ENCODE measurements at regions not wholly inside any gene's neighbourhood (a gene's known extent, or its start where the extent isn't known, plus 50 kb on each side); places are given as distances from the start of the nearest gene placed in this dataset.

GRCh38 chr13:29993716-29994488 is 143.5 kb upstream of the UBL3 start:
- no peak for FAIRE-seq

DNA sequence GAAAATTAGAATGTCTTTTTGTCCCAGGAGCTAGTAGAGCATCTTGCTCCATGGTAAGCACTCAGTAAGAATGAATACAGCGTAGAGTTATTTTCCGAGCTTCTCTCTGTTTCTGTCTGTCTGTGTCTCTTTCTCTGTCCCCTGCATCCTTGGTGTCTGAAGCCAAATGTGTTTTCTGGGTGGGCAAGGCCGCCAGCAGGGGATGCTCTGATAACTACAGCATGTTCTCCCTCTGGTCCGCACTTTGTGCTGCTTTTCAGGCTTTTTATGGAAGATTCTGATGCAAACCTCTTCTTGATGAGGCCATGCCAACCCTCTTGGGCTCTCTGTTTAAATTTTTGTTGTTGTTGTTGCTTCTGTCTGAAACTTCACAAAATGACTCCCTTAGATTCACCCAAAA is 142.8 kb upstream of the UBL3 start:
- no peak for FAIRE-seq

DNA sequence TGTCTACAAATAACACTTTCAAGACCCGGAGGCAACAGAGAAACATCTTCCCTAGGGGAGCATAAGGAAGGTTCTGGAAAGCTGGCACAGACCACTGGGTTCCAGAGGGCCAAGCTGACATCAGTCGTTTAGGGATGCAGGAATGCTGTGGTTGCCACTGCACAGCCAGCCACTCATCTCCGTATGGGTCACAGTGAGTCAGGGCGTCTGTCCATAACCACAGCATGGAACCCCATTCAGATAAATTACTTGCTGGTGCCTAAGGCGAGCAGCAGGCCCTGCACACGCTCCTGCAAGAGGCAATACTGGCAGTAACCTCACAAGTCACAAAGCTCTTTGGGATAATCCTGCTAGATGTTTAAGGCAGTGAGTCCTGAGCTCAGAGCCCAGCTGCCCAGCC is 140.9 kb upstream of the UBL3 start:
- FAIRE-seq, result no peak

DNA sequence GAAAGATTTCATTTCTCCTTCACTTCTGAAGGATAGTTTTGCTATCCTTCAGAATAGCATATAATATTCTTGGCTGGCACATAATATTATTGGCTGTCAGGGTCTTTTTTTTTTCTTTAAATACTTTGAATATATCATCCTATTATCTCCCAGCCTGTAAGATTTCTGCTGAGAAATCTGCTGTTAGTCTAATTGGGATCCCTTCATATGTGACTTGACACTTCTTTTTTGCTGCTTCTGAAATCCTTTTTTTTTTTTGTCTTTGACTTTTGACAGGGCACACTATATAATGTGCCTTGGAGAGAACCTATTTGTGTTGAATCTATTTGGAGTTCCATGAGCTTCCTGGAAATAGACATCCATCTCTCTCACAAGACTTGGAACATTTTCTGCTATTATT is 136.9 kb upstream of the UBL3 start:
- FAIRE-seq, result no peak

DNA sequence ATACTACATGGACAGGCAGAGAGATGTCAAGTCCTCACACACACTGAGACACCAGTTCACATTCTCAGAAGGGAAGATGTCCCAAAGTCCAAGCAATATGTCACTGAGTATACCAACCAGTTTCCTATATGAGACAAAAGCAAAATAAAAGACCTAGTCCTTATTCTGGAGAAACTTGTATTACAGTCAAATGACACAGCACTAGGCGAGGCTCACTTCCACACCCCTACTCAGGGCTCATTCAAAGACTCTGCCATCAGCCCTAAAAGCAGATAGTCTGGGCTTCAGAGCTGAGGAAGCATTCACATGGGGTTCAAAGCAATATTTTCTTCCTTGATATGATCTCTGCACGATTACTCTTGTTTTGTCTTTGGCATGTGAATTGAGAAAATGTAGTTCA is 129.9 kb upstream of the UBL3 start:
- FAIRE-seq, result no peak

DNA sequence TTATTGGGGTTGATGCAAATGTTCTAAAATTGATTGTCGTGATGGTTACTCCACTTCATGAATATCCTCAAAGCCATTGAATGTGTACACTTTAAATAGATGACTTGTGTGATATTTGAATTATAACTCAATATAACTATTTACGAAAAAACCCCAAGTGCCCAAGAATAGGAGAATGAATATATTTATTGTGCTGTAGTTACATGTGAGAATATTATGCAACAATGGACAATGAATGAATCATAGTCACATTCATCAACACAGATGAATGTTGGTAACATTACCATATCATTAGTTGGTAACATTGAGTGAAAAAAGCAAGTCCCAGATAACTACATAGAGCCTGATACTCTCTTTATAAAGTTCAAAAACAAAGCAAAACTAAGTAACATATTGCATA is 127.8 kb upstream of the UBL3 start:
- no peak for FAIRE-seq

GRCh38 chr13:29977476-29978120 is 127.2 kb upstream of the UBL3 start:
- no peak for FAIRE-seq

GRCh38 chr13:29976535-29976934 is 126.1 kb upstream of the UBL3 start:
- no peak for FAIRE-seq

DNA sequence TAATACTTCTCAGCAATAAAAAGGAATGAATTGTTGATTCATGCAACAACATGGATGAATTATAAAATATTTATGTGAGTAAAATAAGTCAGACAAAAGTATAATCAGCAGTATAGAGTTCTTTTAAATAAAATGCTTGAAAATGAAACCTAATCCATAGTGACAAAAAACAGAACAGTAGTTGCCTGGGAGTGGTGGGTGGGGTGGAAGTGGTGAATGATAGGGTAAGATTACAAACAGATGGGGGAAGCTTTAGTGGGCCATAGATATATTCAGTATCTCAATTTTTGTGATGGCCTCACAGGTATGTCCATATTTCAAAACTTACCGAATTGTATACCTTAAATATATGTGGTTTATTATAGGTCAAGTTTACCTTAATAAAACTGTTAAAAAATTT is 124.9 kb upstream of the UBL3 start:
- FAIRE-seq, result no peak

GRCh38 chr13:29969286-29969685 is 118.9 kb upstream of the UBL3 start:
- no peak for FAIRE-seq

- FAIRE-seq, result no peak
Measured at GRCh38 chr13:29964181-29964845, 113.9 kb upstream of the UBL3 start.

DNA sequence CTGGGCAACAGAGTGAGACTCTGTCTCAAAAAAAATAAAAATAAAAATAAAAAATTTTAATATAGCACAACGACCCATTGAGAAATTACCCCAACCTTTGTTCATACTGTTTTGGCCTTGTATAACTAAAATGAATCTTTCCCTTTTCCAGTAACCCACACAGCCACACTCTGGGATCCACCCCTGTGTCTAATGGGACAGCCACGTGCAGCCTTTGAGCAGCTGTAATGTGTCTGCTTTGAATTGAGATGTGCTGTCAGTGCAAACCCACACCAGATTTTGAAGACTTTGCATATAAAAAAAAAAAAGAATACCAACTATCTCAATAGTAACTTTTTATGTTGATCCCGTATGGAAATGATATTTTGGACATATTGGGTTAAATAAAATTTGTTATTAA is 112.7 kb upstream of the UBL3 start:
- FAIRE-seq, result no peak

DNA sequence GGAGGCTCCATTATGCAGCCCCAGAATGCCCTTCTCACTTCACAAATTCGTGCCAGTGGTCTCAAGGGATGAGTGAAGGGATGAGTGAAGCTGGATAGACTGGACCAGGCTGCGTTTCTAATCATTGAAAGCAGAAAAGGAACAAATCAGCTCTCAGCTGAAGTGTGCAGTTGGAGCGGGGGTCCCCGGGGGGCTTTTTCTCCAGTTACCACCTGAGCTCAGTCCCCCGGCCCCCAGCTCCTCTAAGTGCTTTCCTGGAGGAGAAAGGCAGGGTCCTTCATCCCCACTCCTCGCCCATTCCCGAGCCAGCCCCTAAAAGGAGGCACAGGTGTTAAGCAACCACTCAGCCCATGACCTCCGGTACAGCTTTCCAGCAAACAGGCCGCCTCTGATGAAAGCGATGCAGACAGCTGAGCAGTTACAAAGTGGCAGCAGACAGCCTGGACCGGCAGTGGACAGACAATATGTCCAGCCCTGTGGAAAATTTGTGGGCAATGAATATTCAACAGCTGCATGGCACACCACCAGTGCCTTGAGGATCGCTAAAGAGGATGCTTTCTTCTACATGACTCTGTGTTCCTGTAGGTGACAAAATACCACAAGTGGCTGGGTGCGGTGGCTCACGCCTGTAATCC is 110.7 kb upstream of the UBL3 start:
- FAIRE-seq, result no peak

GRCh38 chr13:29959603-29960002 is 109.2 kb upstream of the UBL3 start:
- FAIRE-seq, result no peak

- FAIRE-seq, result no peak
Measured at GRCh38 chr13:29959086-29959485, 108.7 kb upstream of the UBL3 start.

DNA sequence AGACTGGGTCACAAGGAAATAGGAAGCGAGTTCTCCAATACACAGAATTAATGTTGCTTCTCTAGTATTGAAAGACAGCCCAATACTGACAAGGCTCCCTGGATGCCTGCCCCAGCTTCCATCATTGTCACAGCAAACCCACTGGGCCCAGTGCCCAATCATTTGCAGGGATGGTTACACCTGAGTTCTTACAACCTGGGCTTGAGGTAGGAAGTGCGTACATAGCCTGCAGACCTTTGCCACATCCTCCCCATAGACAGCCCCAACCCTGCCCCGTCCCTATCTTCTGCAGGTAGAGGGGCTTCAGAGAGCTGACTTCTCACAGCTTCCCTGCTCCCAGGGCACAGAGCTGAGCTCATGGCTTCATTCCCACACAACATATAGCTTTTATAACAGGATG is 108.1 kb upstream of the UBL3 start:
- FAIRE-seq, result no peak

DNA sequence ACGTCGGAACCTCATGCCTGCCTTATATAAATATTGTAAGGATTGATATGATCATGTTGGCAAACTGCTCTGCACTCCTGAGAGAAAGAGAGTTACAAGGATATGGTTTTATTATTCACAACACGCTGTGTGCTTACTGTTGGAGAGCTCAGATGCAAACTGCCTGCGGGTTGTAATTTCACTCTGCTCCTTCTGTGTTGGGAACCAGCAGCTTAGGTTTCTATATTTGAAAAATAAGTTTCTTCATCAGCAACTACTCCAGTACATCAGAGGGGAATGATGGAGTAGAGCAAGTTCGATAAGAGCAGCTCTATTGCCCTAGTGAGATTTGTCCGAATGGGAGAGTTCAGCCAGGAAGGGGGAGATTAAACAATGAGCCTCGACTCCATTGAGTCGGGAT is 106.9 kb upstream of the UBL3 start:
- no peak for FAIRE-seq

DNA sequence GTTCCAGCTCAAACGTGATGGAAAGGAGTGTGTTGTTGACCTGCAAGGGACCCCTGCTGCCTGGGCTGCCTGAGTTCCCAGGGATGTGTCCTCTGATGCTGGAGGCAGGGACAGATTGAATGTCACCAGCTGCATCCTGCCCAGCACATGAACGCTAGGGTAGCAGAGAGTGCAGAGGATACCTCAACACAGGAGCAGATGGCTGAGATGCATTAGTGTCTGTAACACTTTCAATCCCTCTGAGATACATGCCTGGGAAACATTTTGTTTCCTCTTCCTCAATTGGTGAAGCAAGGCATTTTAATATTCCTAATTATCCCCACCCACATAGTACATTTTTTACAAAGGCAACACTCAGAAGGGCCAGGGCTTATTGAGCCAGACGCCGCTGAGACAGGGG is 106.4 kb upstream of the UBL3 start:
- FAIRE-seq, result no peak

DNA sequence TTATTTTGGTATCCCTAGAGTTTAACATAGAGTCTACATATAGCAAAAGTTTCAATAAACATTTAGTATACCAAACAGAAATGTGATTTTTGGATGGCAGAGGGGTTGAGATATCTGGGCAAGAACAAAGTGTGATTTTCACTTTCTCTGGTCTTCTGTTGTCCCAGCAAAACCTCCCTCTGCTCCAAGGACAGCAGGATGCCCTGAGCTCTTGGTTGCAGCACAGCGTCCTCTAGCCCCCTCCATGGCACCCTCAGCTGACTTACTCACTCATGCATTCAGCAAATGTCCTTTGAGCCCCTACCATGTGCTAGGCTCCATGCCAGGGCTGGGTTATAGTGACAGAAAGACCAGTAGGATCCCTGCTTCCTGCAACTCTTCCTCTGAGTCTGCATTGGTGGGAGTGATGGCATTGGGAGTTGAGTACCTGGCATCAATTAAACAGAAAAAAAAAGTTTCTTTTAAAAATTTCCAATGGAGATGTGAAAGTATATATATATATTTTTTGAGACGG is 104.8 kb upstream of the UBL3 start:
- FAIRE-seq, result no peak

DNA sequence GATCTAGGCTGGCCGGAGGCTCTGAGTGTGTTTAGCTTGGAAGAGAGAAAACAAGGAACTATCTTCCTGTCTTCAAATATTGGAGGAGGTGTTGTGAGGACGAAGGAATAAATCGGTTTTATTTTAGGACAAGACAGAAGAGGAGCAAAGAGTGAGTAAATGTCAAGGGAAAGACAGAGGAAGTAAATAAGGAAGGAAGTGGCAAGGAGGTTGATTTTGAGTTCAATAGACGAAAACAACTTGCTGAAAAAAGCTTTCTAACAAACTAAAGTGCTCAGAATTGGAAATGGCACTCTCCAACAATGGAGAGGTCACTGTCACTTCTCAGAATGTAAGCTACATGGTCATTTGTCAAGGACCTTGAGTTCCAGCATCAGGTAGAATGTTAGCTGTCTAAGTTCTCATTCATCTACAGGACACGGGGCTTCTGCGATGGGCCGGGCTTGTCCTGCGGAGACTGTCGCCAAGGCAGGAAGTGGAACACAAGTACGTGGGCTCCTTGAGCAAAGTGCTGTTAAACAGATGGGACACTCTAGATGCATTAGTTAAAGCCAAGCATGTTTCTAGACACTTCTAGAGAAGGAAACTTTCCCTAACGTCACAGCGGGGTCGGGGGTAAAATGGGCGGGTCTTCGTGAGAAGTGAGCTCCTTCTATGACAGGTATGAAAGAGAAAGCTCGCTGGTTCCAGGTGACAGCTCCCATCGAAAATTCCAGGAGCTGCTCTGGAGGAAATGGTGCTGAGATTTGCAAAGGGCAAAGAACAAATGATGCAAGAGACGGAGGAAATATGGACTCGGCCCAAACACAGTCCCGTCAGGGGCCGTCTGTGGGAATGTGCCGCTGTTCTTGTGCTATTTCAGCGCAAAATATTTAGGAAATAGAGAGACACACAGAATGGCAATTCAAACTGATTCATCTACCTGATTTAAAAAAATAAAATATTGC is 103.9 kb upstream of the UBL3 start:
- FAIRE-seq, result no peak

DNA sequence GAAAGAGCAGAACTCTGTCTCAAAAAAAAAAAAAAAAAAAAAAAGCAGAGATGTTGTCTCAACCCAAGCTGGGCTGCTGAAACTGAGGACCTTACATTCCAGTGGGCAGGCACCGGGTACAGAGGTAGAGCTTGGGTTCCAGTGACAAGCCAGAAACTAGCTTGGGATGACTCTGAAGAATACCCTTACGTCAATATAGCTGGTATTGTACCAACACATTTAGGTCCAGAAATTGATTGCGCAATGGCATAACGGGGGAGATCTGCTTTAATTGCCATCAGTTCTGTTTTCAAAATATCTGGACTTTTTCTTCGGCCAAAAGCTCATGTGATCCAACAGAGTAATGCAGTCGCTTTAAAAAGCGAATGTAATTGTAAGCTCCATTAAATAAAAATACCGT is 103.1 kb upstream of the UBL3 start:
- no peak for FAIRE-seq

DNA sequence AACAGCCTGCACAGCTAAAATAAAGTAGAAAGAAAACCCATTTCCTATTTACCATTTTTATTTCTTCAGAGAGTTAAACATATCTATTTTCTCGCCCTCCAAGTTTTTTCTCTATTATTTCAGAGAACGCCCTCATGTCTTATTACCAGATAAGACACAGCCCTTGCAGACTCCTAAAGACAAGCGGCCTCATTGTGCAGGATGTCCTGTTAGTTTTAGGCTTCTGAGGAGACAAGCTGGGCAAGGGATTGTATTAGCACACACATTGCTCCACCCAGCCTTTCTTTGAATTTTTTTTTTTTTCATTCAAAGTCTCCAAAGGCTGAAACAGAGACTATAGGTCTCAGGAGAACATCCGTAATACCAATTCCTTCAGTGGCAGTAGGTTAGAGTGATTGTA is 101.8 kb upstream of the UBL3 start:
- no peak for FAIRE-seq
